ENCODE measurements at regions not wholly inside any gene's neighbourhood (a gene's known extent, or its start where the extent isn't known, plus 50 kb on each side); places are given as distances from the start of the nearest gene placed in this dataset.

- Histone ChIP-seq H3K4me3 (no peak overlapping the region), H3K4me1 (ENCODE audit: control insufficient read depth in 5 of 5, insufficient read depth in 5 of 5, low read length in 5 of 5) (no peaks in the 10 kb centered on the region), H3K27ac (ENCODE audit: low read depth in 1 of 2, low read length in 1 of 2) (no peak overlapping the region), H3K27me3 (ENCODE audit: control insufficient read depth in 3 of 3, insufficient read depth in 3 of 3, low read length in 2 of 3) (no peaks in the 10 kb centered on the region), H3K9me3 (ENCODE audit: control insufficient read depth in 4 of 4, insufficient read depth in 3 of 4, low read length in 3 of 4) (no peaks in the 10 kb centered on the region), H3K36me3 (ENCODE audit: control insufficient read depth in 4 of 4, insufficient read depth in 4 of 4, low read length in 4 of 4) (no peaks in the 10 kb centered on the region), H3K9ac (ENCODE audit: insufficient read depth in 1 of 2, low read length in 2 of 2) (no peak overlapping the region)
- ATAC-seq (ENCODE audit: insufficient read depth, low FRiP score) (no peak), DNase-seq (no peak)
- TF ChIP-seq CTCF (IDR thresholded peaks at IDR 0.05; ENCODE audit: control extremely low read depth, extremely low read depth): no peak
Observed at GRCh38 chr7:117990834-117991233, 117.6 kb upstream of the CTTNBP2 start.

GRCh38 chr7:117992635-117993376 lies 119.6 kb upstream of the CTTNBP2 start:
- TF ChIP-seq CTCF (IDR thresholded peaks at IDR 0.05; ENCODE audit: control extremely low read depth, extremely low read depth): no peak
- DNase-seq: no peak
- Histone ChIP-seq H3K4me3 (no peak overlapping the region), H3K9me3 (ENCODE audit: control insufficient read depth in 4 of 4, insufficient read depth in 3 of 4, low read length in 3 of 4) (no peaks in the 10 kb centered on the region), H3K27me3 (ENCODE audit: control insufficient read depth in 3 of 3, insufficient read depth in 3 of 3, low read length in 2 of 3) (no peaks in the 10 kb centered on the region), H3K36me3 (ENCODE audit: control insufficient read depth in 4 of 4, insufficient read depth in 4 of 4, low read length in 4 of 4) (no peaks in the 10 kb centered on the region), H3K27ac (ENCODE audit: low read depth in 1 of 2, low read length in 1 of 2) (no peak overlapping the region), H3K9ac (ENCODE audit: insufficient read depth in 1 of 2, low read length in 2 of 2) (no peak overlapping the region), H3K4me1 (ENCODE audit: control insufficient read depth in 5 of 5, insufficient read depth in 5 of 5, low read length in 5 of 5) (no peaks in the 10 kb centered on the region)
- ATAC-seq (ENCODE audit: insufficient read depth, low FRiP score): no peak
- 80 to 83% methylated on average over 1 of the region's 1 CpG for WGBS, 2 donors

- TF ChIP-seq CTCF (IDR thresholded peaks at IDR 0.05; ENCODE audit: control extremely low read depth, extremely low read depth): no peak
- no peak overlapping the region for H3K4me3 ChIP-seq
- ATAC-seq (ENCODE audit: insufficient read depth, low FRiP score) (no peak), DNase-seq (peak in 2 of 3 donors; percentile 26 to 51)
- H3K9ac ChIP-seq (ENCODE audit: insufficient read depth in 1 of 2, low read length in 2 of 2): no peak overlapping the region
- H3K36me3 ChIP-seq (ENCODE audit: control insufficient read depth in 4 of 4, insufficient read depth in 4 of 4, low read length in 4 of 4): no peaks in the 10 kb centered on the region
- H3K9me3 ChIP-seq (ENCODE audit: control insufficient read depth in 4 of 4, insufficient read depth in 3 of 4, low read length in 3 of 4): no peaks in the 10 kb centered on the region
- H3K27me3 ChIP-seq (ENCODE audit: control insufficient read depth in 3 of 3, insufficient read depth in 3 of 3, low read length in 2 of 3): no peaks in the 10 kb centered on the region
- H3K27ac ChIP-seq (ENCODE audit: low read depth in 1 of 2, low read length in 1 of 2): no peak overlapping the region
- no peaks in the 10 kb centered on the region for H3K4me1 ChIP-seq (ENCODE audit: control insufficient read depth in 5 of 5, insufficient read depth in 5 of 5, low read length in 5 of 5)
Observed at GRCh38 chr7:117993377-117994003, 120.2 kb upstream of the CTTNBP2 start.

All from lung (tissue), 11 donors.